ENCODE measurements at regions not wholly inside any gene's neighbourhood (a gene's known extent, or its start where the extent isn't known, plus 50 kb on each side); places are given as distances from the start of the nearest gene placed in this dataset.

DNA sequence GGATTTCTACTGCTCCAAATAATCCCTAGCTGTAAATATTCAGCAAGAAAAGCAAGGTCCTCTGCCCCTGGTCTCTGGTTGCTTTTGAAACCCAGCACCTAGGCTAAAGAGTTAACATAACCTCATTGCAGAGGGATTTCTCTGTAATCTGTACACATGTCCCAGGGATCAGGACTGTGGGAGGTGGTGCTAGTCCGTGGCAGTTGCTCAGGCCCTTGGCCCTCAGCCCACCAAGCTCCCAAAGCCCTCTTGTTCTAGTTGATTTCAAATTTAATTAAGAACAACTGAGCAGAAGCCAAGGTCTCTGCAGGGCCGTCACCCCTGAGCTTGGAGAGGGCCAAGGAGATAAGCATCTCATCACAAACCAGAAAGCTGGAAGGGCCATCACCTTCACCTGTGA is 181.1 kb downstream of the SOX9 start:
- DNase-seq (ENCODE audit: low spot score) = no peak

DNA sequence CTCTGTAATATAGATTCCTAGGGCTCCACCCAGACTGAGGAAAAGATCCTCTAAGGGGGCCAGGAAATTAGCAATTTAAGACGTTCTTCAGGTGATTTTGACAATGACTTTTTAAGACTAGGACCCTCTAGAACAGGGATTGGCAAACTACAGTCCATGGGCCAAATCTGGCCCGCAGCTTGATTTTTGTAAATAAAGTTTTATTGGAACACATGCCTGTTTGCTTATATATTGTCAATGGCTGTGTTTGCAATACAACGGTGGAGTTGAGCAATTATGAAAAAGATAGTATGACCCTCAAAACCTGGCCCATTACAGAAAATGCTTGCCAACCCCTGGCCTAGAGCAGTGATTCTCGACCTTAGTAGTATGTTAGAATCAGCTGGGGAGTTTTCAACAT is 181.9 kb downstream of the SOX9 start:
- DNase-seq (ENCODE audit: low spot score) = no peak

DNA sequence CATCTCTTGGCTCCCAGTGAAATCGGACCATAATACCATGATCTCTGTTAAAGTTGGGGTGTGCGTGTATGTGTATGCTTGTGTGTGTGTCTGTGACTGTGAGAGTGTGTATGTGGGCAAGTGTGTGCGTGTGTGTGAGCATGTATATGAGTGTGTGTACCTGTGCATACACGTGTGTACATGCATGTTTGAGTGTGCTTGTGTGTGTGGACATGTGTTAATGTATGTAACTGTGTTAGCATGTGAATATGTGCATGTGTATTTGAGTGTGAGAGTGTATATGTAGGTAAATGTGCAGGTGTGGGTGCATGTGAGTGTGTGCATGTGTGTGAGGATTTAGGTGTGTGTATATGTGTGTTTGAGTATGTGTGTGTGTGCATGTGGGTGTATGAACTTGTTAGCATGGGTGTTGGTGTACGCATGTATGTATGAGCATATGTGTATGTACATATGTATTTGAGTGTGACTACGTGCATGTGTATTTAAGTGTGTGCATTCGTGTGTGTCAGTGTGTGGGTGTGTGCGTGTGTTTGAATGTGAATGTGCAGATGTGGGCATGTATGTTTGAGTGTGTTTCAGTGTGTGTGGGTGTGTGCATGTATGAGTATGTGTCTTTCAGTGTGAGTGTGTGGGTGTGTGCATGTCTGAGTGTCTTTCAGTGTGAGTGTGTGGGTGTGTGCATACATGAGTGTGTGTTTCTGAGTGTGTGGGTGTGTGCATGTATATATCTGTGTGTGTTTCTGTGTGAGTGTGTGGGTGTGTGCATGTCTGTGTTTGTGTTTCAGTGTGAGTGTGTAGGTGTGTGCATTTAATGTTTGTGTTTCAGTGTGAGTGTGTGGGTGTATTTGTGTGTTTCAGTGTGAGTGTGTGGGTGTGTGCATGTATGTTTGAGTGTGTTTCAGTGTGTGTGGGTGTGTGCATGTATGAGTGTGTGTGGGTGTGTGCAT is 183.2 kb downstream of the SOX9 start:
- no peak for DNase-seq (ENCODE audit: low spot score)

DNA sequence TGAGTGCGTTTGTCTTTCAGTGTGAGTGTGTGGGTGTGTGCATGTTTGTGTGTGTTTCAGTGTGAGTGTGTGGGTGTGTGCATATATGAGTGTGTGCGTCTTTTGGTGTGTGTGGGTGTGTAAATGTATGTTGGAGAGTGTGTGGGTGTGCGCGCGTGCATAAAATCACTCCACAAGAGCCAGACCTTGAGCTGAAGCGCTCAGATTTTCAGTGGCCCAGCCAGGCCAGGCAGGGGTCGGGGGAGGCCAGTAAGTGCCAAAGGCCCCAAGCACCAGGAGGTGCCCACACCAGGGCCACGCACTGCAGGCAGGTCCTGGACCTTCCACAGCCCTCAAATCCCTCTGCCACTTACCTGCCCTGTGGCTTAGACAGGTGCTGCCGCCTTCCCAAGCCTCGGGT is 184.0 kb downstream of the SOX9 start:
- DNase-seq (ENCODE audit: low spot score) = no peak

DNA sequence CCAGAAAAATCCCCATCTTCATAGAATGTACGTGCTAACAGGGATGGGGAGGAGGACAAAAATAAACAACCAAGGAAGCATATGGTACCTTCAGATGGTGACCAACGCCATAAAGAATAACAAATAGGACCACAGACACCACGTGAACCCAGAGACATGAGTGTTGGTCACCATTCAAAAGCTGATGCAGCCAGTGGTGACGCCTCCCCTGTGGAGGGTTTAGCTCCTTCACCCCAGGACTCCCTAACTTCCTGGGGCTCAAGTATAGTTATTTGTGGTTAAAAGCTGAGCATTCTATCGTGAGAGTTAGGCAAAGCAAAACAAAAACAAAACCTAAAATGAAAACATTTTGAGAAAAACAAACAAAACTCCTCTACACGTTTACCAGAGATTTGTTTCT is 184.7 kb downstream of the SOX9 start:
- no peak for DNase-seq (ENCODE audit: low spot score)

DNA sequence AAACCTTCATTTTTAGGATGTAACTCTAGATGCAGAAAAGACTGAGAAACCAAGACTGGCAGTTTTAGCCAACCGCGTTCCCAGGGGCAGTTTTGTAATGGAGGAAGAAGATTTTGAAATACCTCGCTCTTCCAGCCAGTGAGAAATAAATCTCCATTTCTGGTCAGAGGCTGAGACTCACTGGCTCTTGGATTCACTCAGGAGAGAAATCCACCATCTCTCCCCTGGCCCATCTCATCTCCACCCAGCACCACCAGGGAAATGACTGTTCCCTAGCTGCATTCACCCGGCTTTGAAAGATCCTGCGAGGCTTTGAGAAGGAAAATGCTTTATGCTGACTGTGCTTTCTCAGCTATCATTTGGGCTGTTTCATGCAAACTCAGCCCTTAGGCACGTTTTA is 185.2 kb downstream of the SOX9 start:
- DNase-seq (ENCODE audit: low spot score) = no peak

DNA sequence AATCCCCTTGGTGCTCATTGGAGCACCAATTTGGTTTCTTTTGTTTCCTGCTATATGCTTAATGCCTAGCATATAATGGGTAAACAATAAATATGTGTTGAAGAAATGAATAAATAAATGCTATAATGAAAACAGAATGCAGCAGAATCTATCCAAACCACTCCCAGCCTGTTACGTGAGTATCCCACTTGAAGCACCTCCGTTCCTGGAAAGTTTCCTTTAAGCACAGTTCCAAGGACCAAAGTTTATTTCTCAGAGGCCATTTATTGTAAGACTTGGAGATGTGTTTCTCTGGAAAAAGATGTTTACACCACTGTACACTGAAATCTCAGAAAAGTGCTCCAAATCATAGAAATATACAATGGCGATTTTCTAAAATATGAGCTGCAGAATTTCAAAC is 187.0 kb downstream of the SOX9 start:
- DNase-seq (ENCODE audit: low spot score) = no peak

DNA sequence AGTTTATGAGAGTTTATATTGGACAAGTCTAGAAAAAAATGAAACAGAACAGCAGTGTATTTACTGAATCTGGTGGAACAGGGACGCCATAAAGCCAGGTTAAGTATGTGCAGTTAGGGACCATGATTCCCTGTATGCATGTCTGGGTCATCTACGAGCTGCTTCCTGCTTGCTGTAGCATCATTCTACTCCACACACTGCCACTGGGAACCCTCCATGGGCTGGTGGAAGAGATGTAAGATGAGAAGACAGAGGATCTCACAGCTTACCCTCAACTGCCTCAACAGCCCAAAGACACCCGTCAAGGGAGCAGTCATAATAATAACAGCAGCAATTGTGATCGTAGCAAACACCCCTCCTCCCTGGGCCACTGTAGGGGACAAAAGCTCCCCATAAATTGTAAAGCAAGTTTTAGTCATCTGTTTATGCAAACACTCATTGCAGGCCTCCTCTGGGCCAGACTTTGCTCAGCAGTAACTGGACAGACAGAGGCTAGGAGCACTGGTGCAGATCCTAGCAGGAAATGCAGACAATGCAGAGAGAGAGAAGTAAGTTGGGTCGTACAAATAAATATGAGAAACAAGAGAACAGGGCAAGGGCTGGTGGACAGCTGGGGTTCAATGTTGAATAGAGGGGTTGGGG is 188.0 kb downstream of the SOX9 start:
- no peak for DNase-seq (ENCODE audit: low spot score)

DNA sequence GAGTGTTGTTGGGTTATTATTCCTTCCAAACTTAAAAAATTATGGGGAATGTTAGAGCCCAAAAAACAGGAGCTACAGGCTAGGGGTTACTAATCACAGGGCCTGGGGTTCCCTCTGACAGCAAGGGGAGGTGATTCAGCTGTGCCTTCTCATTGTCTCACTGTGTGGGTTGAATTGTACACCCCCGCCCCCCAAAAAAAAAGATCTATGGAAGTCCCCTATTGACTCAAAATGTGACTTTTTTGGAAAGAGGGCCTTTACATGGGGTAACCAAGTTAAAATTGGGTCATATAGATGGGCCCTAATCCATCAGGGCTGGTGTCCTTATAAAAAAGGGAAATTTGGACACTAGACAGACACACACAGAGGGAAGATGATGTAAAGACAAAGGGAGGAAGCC is 190.2 kb downstream of the SOX9 start:
- DNase-seq (ENCODE audit: low spot score) = no peak

DNA sequence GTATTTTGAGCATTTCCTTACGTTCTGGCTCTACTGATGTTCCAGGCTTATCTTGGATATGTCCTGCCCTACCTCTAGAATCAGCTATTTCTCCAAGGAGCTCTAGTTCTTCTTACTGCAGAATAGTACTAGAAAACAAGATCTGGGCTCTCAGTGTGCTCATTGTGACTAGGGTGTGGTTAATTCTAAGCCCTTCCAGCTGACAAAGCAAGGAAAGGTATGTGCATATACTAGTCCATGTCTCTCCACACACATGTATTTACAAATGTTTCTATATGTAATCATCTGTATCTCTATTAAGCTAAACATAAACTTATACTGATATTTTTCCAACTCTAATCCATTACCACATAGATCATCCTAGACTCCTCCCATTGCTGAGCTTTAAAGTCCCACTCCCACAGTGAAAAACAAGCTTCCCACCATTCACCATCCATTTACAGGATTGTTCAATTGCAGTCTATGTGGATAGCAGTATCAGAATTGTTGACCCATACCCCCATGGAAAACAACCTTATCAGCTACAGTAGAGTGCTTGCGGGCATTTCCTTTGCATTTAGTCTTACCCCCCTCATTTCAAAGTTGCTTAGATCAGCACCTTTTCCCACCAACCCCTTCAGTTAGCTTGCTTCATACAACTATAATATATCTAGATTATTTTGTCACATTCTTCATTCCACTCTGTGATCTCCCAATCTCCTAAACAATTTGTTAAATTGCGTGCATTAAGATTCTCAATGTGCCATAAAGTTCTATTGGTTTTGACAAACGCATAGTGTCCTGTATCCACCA is 194.5 kb downstream of the SOX9 start:
- DNase-seq (ENCODE audit: low spot score) = no peak

DNA sequence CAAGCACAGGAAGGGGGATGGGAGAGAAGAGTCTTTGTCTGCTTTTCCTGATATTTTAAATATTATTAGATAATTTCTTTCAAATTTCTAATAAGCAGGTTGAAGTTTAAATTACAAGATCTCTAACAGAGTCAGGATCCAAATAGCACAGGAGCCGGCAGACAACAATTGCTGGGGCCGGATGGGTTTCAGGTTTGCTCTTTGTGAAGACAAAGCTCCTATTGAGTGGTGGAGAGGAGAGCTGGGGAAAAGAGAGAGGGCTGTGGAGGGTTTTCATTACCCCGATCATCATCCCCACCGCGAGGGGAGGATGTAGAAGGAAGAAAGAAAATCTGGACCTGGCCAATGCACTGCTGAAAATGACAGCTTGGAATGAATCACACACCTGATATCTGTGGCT is 197.3 kb downstream of the SOX9 start:
- DNase-seq (ENCODE audit: low spot score) = no peak

DNA sequence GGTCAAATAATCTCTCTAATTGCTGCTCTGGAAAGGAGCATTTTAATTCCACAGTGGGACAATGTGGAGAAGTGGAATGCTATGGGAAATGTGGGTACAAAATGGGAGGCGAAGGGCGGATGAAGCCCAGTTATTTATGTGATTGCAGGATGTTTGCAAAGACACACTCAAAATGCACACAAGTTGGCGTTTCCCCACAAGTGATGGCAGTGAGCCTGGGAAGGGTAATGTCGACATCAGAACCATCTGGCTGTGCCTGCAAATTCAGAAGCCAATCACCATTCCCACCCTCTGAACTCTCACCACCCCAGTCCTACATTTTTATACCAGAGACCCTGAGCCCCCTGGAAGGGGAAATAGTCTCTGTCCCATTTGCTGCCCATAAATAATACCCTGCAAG is 201.1 kb downstream of the SOX9 start:
- no peak for DNase-seq (ENCODE audit: low spot score)

DNA sequence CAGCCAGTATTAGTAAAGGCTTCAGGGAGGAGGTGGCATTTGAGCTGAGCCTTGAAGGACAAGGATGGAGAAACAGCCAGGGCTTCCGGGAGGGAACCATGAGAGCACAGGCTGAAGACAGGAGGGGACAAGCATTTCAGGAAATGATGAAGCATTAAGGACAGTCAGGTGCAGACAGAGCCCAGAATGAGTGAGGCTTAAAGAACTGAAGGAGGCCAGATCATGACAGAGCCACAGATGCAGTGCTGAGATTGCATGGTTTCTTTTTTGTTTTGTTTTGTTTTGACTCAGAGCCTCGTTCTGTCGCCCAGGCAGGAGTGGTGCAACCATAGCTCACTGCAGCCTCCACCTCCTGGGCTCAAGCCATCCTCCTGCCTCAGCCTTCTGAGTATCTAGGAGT is 211.5 kb downstream of the SOX9 start:
- no peak for DNase-seq (ENCODE audit: low spot score)

DNA sequence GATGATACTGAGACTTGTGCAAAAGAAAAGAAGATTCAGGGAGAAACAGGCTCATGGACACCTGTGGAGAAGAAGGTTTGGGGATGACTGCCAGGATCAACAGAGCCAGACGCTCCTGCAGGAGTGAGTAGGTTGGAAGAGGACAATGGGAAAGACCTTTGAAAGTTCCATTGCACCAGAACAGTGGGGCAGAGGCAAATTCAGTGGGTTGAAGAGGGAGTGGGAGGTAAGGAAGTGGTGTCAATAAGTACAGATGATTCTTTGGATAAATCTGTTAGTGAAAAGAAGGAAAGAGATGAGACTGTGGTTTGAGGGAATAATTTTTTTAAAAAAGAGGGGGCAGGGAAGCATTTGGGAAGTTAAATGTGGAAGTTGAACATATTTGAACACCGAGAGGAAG is 212.8 kb downstream of the SOX9 start:
- DNase-seq (ENCODE audit: low spot score) = no peak

DNA sequence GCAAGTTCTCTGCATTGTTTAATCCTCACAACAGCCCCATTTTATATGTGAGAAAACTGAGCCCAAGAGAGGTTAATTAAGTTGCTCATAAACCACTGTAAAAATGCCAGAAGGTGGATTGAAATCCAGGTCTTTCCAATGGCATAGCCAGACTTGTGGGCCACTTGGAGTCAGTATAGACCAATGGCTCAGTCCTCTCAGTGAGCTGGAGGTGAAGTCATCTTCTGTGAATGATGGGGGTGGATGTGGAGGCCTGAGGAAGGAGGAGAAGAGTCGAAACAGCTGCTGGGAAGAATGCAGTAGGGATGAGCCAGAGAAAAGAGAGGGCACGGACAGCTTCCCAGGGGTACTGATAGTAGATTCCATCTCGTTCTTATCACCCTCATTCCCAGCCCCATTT is 213.4 kb downstream of the SOX9 start:
- DNase-seq (ENCODE audit: low spot score) = no peak

DNA sequence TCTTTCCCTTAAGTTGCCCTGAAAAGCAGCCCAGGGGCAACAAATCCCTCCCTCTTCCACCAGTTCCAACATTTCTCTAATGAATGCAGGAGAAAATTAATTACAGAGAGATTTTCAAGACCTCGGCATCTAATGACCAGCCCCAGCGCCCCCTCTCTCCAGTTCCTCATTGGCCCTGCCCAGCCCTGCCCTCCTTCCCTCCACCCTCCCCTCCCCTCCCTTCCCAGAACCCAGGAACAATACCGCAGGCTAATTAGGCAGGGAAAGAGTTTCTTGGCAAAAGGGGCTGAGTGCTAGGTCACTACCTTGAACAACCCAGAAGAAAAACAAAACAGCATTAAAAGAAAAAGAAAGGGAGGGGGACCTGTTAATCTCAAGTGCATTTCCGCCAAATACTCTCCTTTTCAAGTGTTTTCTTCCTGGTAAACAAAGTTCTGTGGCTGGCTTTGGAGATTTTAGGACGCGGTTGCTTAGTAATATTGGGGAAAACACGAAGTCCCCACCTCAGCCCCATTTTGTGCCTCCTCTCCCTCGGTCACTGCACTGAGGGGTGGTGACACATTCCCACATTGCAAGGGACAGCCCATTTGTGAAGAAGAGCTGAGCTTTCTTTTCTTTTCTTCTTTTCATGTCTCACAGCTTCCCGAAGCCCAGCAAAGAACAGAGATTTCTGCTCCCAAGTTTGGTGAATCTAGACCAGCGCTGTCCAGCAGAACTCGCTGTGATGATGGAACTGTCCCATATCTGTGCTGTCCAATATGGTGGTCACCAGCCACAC is 215.4 kb downstream of the SOX9 start:
- DNase-seq (ENCODE audit: low spot score) = no peak

DNA sequence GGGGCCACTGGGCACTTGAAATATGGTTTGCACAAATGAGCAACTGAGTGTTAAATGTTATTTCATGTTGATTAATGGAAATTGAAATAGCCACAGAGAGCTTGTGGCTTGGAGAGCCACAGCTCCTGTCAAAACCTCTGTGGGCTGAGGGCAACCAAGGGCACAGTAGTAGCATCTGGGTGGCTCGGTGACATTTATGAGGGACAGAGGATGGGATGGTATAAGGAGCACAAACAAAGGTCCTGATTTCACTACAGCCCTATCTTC is 215.9 kb downstream of the SOX9 start:
- DNase-seq (ENCODE audit: low spot score) = no peak

DNA sequence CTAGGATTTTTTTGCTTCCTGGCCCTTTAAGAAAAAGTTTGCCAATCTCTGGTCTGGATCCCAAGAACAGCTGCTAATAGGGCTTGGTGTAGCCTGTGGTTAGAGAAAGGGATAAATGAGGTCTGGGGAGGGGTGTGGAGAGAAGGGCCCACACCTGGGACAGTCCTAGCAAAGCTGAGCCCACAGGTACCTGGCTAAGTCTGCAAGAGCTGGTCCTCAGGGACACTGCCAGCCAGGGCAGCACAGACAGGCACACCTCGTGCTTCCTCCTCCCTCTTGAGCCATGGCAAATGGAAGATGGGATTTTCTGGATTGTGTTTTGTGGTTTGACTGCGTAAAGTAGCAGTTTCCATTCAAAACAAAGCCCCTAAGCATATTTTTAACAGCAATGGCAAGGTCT is 217.5 kb downstream of the SOX9 start:
- no peak for DNase-seq (ENCODE audit: low spot score)

DNA sequence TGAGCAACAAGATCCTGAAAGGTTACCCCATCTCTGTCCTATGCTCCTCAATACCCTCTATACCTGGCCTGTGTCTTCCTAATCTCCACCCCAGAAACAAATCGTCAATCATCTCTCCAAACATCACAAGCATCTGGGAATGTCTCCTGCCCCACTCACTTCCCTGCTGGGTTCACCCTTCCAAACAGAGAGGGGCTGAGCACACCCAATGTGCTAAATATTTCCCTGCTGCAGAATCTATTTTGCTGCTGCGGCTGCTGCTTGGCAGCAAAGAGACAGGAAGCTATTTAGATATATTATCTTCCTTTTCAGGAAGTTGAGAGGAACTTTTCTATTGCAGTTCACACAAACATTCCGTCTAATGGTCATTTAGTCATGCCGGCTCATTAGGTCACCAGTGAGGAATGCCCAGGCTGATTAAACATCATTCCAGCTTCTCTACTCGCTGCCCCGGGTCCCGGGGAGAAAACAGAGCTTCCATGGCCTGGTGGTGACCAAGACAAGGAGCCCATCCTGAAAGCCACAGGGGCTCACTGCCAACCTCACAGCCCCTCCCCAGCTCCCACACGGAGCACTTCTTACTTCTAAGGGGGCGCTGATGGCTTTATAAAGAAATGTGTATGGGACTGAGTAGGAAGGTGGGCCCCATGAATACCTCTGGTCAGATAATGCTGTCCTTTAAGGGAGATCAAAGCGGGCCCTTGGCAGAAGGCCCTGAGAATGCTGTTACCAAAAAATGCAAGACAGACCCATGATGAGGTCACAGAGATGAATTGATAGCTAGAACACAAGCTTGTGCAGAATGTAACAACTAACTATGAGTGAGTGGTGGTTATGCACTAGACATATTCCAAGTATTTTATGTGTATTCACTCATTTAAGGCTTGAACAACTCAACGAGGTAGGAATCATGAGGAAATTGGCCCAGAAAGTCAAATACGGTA is 218.3 kb downstream of the SOX9 start:
- DNase-seq (ENCODE audit: low spot score) = peak; percentile 89

DNA sequence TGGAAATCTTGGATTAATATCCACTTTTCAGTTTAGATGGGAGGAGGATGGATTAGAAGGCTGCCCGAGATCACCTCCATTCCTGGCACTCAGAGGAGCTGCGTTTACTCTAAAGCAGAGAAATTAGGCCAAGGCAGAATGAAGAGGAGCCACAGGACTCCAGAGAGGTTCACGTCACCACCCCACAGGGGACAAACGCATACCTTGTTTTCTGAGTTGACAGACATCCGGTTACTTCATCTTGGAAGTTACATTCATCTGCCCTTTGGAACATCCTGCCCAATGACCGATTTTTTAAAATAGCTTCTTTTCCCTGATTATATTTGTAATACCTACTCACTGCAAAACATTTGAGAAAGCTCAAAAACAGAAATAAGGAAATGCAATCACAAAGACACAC is 220.0 kb downstream of the SOX9 start:
- DNase-seq (ENCODE audit: low spot score) = no peak

DNA sequence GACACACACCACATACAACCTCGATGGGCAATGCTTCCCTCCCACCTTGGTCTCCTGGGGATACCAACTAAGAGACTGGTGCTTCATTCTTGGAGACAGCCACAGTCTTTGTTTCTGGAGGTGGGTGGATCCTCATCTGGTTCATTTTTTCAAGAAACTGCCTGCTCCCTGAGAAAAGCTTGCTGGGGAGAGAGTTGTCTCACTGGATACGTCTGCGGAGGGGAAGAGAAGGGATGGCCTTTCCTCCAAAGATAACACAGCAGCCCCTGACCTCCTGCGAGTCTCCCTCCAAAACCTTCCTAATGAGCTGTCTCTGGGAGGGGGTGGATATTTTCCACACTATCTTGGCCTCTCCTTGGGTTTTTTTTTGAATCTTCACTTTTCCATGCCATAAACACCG is 221.2 kb downstream of the SOX9 start:
- DNase-seq (ENCODE audit: low spot score) = no peak
